SK-N-SH (cell line): ENCODE measurements at regions not wholly inside any gene's neighbourhood (a gene's known extent, or its start where the extent isn't known, plus 50 kb on each side); places are given as distances from the start of the nearest gene placed in this dataset.

ENCODE experiments used
- CTCF ChIA-PET: fragments of 300-600, 350-600 bp; formaldehyde crosslinking; extraction: SDS; loops from one replicate; lab custom pipeline; 2021; lab: Yijun Ruan, JAX
- POLR2A ChIA-PET: fragments of 350-600 bp; sonication (Branson Sonifier 250); formaldehyde crosslinking; extraction: SDS; loops from one replicate; lab custom pipeline; 2020; ENCODE audit warnings: antibody characterized with exemption, inconsistent platforms; lab: Yijun Ruan, JAX
- DNase-seq: peaks from one replicate; pipeline ENCODE4 v3.0.0; 2012
- H2AFZ ChIP-seq: fragments of 200-600 bp; sonication (generic); 2 replicates; pipeline ENCODE4 v1.8.1; 2016; ENCODE audit warnings: antibody characterized with exemption, mild to moderate bottlenecking, low read depth
- H3F3A ChIP-seq: fragments of 200-600 bp; sonication (generic); replicated peaks from 2 replicates; pipeline ENCODE3; 2016; ENCODE audit warnings: antibody characterized with exemption, mild to moderate bottlenecking; ENCODE audit not compliant: insufficient read depth
- H3K27ac ChIP-seq, 2 experiments: fragments of 200-500 bp in 1 of 2; fragments of 200-600 bp in 1 of 2; sonication (Bioruptor generic) in 1 of 2; sonication (generic), shearing (Covaris generic) in 1 of 2; 2 replicates each; pipeline versions ENCODE4 v1.5.1 to v1.6.1; 2014 to 2016; ENCODE audit warnings: low read depth in 2 of 2, inconsistent platforms in 1 of 2, low read length in 1 of 2, mild to moderate bottlenecking in 1 of 2, mixed read lengths in 1 of 2
- H3K27me3 ChIP-seq: fragments of 200-600 bp; sonication (generic), shearing (Covaris generic); 2 replicates; pipeline ENCODE4 v1.6.1; 2016; ENCODE audit warnings: mixed run types; ENCODE audit not compliant: insufficient read depth
- H3K36me3 ChIP-seq, 2 experiments: fragments of 200-500 bp in 1 of 2; fragments of 200-600 bp in 1 of 2; sonication (Bioruptor generic) in 1 of 2; sonication (generic) in 1 of 2; replicated peaks in 1 of 2; 2 replicates each; pipeline versions ENCODE3 to v1.5.1; 2014 to 2016; ENCODE audit warnings: low read length in 1 of 2, mild to moderate bottlenecking in 1 of 2; ENCODE audit not compliant: insufficient read depth in 2 of 2, control insufficient read depth in 1 of 2
- H3K4me1 ChIP-seq, 2 experiments: fragments of 200-500 bp in 1 of 2; fragments of 200-600 bp in 1 of 2; sonication (Bioruptor generic) in 1 of 2; sonication (generic), shearing (Covaris generic) in 1 of 2; 2 replicates each; pipeline versions ENCODE4 v1.5.1 to v1.6.1; 2014 to 2016; ENCODE audit warnings: low read depth in 1 of 2, low read length in 1 of 2, mixed run types in 1 of 2; ENCODE audit not compliant: insufficient read depth in 2 of 2, control insufficient read depth in 1 of 2
- H3K4me2 ChIP-seq: fragments of 200-600 bp; sonication (generic), shearing (Covaris generic); 2 replicates; pipeline ENCODE4 v1.6.1; 2017; ENCODE audit warnings: mixed run types
- H3K4me3 ChIP-seq, 2 experiments: fragments of 200-500 bp in 1 of 2; fragments of 200-600 bp in 1 of 2; sonication (Bioruptor generic) in 1 of 2; sonication (generic), shearing (Covaris generic) in 1 of 2; 2 replicates each; pipeline versions ENCODE4 v1.5.1 to v1.8.1; 2014 to 2016; ENCODE audit warnings: low read depth in 2 of 2, inconsistent platforms in 1 of 2, low read length in 1 of 2, mild to moderate bottlenecking in 1 of 2, mixed read lengths in 1 of 2, moderate library complexity in 1 of 2
- H3K79me2 ChIP-seq: fragments of 200-600 bp; sonication (generic); 2 replicates; pipeline ENCODE4 v1.8.1; 2017; ENCODE audit warnings: mild to moderate bottlenecking; ENCODE audit not compliant: insufficient read depth
- H3K9ac ChIP-seq: fragments of 200-600 bp; sonication (generic); 2 replicates; pipeline ENCODE4 v1.6.1; 2017; ENCODE audit warnings: mixed run types
- H3K9me2 ChIP-seq: fragments of 200-600 bp; sonication (generic); 2 replicates; pipeline ENCODE4 v1.6.1; 2017; ENCODE audit warnings: mixed run types
- H3K9me3 ChIP-seq: fragments of 200-600 bp; sonication (generic); 2 replicates; pipeline ENCODE4 v1.6.1; 2017; ENCODE audit warnings: mixed run types, mild to moderate bottlenecking, moderate library complexity
- H4K20me1 ChIP-seq: fragments of 200-600 bp; sonication (generic); 2 replicates; pipeline ENCODE4 v1.6.1; 2017; ENCODE audit warnings: mild to moderate bottlenecking, mixed run types; ENCODE audit not compliant: insufficient read depth
- FOSL2 ChIP-seq: IDR thresholded peaks from 2 replicates; pipeline ENCODE4 v1.4.0; 2012; ENCODE audit warnings: low read depth, mild to moderate bottlenecking, moderate library complexity, borderline replicate concordance
- GABPA ChIP-seq: IDR thresholded peaks from 2 replicates; pipeline ENCODE4 v1.4.0; 2012; ENCODE audit warnings: low read depth, mild to moderate bottlenecking
- GATA2 ChIP-seq: sonication (generic); formaldehyde crosslinking; IDR thresholded peaks from 2 replicates; pipeline ENCODE4 v1.5.0; 2020; ENCODE audit warnings: mild to moderate bottlenecking, missing genetic modification reagents
- IRF3 ChIP-seq: fragments of 150-350 bp; IDR thresholded peaks from 2 replicates; pipeline ENCODE4 v1.6.1; 2016; ENCODE audit warnings: mild to moderate bottlenecking, low read depth, low read length
- NRF1 ChIP-seq: IDR thresholded peaks from 2 replicates; pipeline ENCODE4 v1.6.1; 2012; ENCODE audit warnings: low read depth, mild to moderate bottlenecking, low read length
- RAD21 ChIP-seq: IDR thresholded peaks from 2 replicates; pipeline ENCODE4 v1.6.1; 2012; ENCODE audit warnings: mild to moderate bottlenecking, low read length
- RFX5 ChIP-seq: IDR thresholded peaks from 2 replicates; pipeline ENCODE4 v1.6.1; 2012; ENCODE audit warnings: mild to moderate bottlenecking, improper control_type of control experiment, low read length
- SMC3 ChIP-seq: IDR thresholded peaks from 2 replicates; pipeline ENCODE4 v1.6.1; 2012; ENCODE audit warnings: low read depth, low read length, improper control_type of control experiment
- TCF12 ChIP-seq: IDR thresholded peaks from 2 replicates; pipeline ENCODE4 v1.4.0; 2012
- WGBS: methylation state at CpG from one replicate; pipeline ENCODE4 v1.1.6; 2017; ENCODE audit warnings: low lambda C conversion rate; 5-methylcytosine and 5-hydroxymethylcytosine counted together
- TF ChIP-seq, protein P1 (sequence below): IDR thresholded peaks from 2 replicates; pipeline ENCODE4; 2012
- TF ChIP-seq, protein P2 (sequence below): fragments of 150-350 bp; IDR thresholded peaks from 2 replicates; pipeline ENCODE4 v1.6.1; 2017; ENCODE audit warnings: antibody characterized with exemption, low read length, low read depth, borderline replicate concordance
- TF ChIP-seq, protein P3 (sequence below): IDR thresholded peaks from 2 replicates; pipeline ENCODE4 v1.4.0; 2012; ENCODE audit warnings: low read depth

DNA sequence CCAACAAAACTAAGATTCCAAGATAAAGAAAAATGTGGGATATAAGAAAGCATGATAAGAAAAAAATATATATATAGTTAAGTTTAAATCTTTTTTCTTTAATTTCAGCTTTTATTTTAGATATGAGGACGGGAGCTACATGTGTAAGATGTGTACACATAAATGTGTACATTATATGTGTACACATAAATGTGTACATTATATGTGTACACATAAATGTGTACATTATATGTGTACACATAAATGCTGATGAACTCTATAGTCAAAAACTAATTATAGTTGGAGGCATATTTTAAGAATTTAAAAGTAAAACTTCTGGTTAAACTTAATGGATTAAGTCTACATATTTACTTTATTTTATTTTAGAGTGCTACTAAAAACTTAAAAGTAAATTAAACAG lies 123.6 kb downstream of the BTG1 start:
- no peak for DNase-seq
- Histone ChIP-seq H3K36me3 (no peaks in the 10 kb centered on the region), H3K79me2 (no peaks in the 10 kb centered on the region), H3K9ac (no peak overlapping the region), H3K27ac (no peak overlapping the region; a peak in 1 of 4 replicates), H2AFZ (no peak overlapping the region), H3K9me2 (no peaks in the 10 kb centered on the region), H3K27me3 (no peaks in the 10 kb centered on the region), H3K4me1 (peaks cover 0 to 7% of the 10 kb centered on the region in 2 experiments; a peak in 3 of 4 replicates), H4K20me1 (no peaks in the 10 kb centered on the region), H3F3A (no peaks in the 10 kb centered on the region), H3K4me2 (no peak overlapping the region), H3K9me3 (no peaks in the 10 kb centered on the region), H3K4me3 (no peak overlapping the region)
- ChIA-PET POLR2A (interaction anchor here (1.3 kb wide), 1 partner anchor 124 kb away, joined by 3 read pairs; the partner anchor contains the start of gene BTG1), CTCF (interaction anchor here (0.6 to 1.3 kb wide), 2 partner anchors 12 to 26 kb away, joined by 3 read pairs; no protein-coding TSS in a partner anchor)
- no peak for TF ChIP-seq TCF12
- no peak for TF ChIP-seq GATA2 (CRISPR knock-in tag)
- no peak for TF ChIP-seq FOSL2
- TF ChIP-seq, protein P1, sequence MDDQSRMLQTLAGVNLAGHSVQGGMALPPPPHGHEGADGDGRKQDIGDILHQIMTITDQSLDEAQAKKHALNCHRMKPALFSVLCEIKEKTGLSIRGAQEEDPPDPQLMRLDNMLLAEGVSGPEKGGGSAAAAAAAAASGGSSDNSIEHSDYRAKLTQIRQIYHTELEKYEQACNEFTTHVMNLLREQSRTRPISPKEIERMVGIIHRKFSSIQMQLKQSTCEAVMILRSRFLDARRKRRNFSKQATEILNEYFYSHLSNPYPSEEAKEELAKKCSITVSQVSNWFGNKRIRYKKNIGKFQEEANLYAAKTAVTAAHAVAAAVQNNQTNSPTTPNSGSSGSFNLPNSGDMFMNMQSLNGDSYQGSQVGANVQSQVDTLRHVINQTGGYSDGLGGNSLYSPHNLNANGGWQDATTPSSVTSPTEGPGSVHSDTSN: no peak
- 98% methylated on average over 1 of the region's 1 CpG for WGBS

DNA sequence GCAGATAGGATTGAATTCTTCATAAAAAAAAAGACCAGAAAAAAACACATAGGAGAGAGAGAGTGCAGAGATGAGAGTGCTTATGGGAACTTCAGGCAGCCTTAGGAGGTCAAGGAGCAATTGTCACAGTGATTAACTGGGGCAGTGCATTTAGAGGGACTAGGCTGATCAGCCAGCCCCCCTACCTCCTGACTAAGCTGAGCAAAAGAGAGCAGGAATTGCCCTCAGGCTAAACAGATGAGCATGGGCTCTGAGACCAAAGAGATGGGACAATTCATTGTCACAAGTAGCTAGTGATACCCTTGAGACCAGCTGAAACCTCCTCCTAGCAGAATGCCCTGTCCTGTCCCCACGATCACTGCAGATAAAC lies 124.0 kb downstream of the BTG1 start:
- peak; percentile 53 for DNase-seq
- WGBS: 64% methylated on average over 1 of the region's 1 CpG
- H4K20me1 ChIP-seq: no peaks in the 10 kb centered on the region
- H3K9me2 ChIP-seq: no peaks in the 10 kb centered on the region
- ChIA-PET CTCF (interaction anchor here (0.6 kb wide), 1 partner anchor 26 kb away, joined by 3 read pairs; no protein-coding TSS in a partner anchor), POLR2A (interaction anchor here (1.3 kb wide), 1 partner anchor 124 kb away, joined by 3 read pairs; the partner anchor contains the start of gene BTG1)
- H3F3A ChIP-seq: no peaks in the 10 kb centered on the region
- H3K36me3 ChIP-seq: no peaks in the 10 kb centered on the region
- H3K4me2 ChIP-seq: no peak overlapping the region
- TF ChIP-seq, protein P2, sequence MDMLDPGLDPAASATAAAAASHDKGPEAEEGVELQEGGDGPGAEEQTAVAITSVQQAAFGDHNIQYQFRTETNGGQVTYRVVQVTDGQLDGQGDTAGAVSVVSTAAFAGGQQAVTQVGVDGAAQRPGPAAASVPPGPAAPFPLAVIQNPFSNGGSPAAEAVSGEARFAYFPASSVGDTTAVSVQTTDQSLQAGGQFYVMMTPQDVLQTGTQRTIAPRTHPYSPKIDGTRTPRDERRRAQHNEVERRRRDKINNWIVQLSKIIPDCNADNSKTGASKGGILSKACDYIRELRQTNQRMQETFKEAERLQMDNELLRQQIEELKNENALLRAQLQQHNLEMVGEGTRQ: no peak
- TF ChIP-seq RAD21: 0 out of 2 replicates have a peak, but pooled peaks have one; percentile 5
- H3K79me2 ChIP-seq: no peaks in the 10 kb centered on the region
- no peak overlapping the region for H2AFZ ChIP-seq
- peak overlapping the region in 1 of 2 experiments; percentile 9; a peak in 1 of 4 replicates for H3K27ac ChIP-seq
- H3K9me3 ChIP-seq: no peaks in the 10 kb centered on the region
- no peak overlapping the region for H3K9ac ChIP-seq
- peaks cover 0 to 7% of the 10 kb centered on the region in 2 experiments; a peak in 2 of 4 replicates for H3K4me1 ChIP-seq
- H3K27me3 ChIP-seq: no peaks in the 10 kb centered on the region
- no peak overlapping the region for H3K4me3 ChIP-seq

- Histone ChIP-seq H4K20me1 (no peaks in the 10 kb centered on the region), H3K9me2 (no peaks in the 10 kb centered on the region), H3F3A (no peaks in the 10 kb centered on the region), H3K27ac (no peak overlapping the region; a peak in 1 of 4 replicates), H3K36me3 (no peaks in the 10 kb centered on the region), H3K9me3 (no peaks in the 10 kb centered on the region), H3K9ac (no peak overlapping the region), H2AFZ (no peak overlapping the region), H3K4me3 (no peak overlapping the region), H3K4me1 (peaks cover 0 to 7% of the 10 kb centered on the region in 2 experiments; a peak in 2 of 4 replicates)
- 53% methylated on average over 6 of the region's 6 CpGs for WGBS
- POLR2A ChIA-PET: interaction anchor here (0.7 to 1.3 kb wide), 2 partner anchors 86 to 125 kb away, joined by 3 read pairs; partner anchors contain the start of gene BTG1
- no peak for DNase-seq
- CTCF ChIA-PET: interaction anchor here (0.6 kb wide), 1 partner anchor 27 kb away, joined by 3 read pairs; no protein-coding TSS in a partner anchor
- TF ChIP-seq, protein P2: no peak
- TF ChIP-seq, protein P3, sequence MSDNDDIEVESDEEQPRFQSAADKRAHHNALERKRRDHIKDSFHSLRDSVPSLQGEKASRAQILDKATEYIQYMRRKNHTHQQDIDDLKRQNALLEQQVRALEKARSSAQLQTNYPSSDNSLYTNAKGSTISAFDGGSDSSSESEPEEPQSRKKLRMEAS: no peak
- TF ChIP-seq RFX5 (no peak), IRF3 (no peak), NRF1 (no peak), SMC3 (no peak), GABPA (no peak)
- TF ChIP-seq, all 33 proteins: peak for 0
- H3K79me2 ChIP-seq: no peaks in the 10 kb centered on the region
- no peak overlapping the region for H3K4me2 ChIP-seq
- no peaks in the 10 kb centered on the region for H3K27me3 ChIP-seq
These were observed 124.5 kb downstream of the BTG1 start for GRCh38 chr12:92020983-92021665.
